Fibroblast of pulmonary artery (primary cell): ENCODE measurements at regions not wholly inside any gene's neighbourhood (a gene's known extent, or its start where the extent isn't known, plus 50 kb on each side); places are given as distances from the start of the nearest gene placed in this dataset.

ENCODE experiments used
- DNase-seq: peaks from one replicate; pipeline ENCODE4 v3.0.0-alpha.2; 2010; ENCODE audit warnings: low read depth
- H3K4me3 ChIP-seq: replicated peaks from 2 replicates; pipeline ENCODE4 v1.5.1; 2011; ENCODE audit warnings: low read depth, mild to moderate bottlenecking, control low read depth, low read length, moderate library complexity
- TF ChIP-seq, protein P1 (sequence below): IDR thresholded peaks from 2 replicates; pipeline ENCODE4 v1.5.1; 2011; ENCODE audit warnings: mild to moderate bottlenecking, control low read depth, low read length, inconsistent platforms; ENCODE audit errors: missing control alignments

DNA sequence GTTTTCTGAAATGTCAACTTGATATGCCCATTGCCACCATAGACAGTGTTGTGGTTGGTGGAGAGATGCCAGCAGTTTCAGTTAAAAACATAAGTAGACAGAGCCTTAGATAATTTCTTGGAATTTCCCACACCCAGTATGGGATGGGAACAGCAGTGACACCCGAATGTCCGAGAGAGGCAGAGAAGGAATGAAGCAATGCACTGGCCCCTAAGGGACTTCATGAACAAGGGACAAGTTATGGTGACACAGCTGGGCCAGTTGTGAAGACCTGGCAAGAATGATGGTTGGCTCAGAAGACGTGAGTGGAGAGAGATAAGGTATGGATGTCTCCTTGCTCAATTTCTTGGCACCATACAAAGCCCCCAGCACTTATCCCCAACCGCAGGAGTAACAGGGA lies 165.2 kb upstream of the APCDD1 start:
- DNase-seq, result no peak
- H3K4me3 ChIP-seq, result no peak overlapping the region
- TF ChIP-seq, protein P1, sequence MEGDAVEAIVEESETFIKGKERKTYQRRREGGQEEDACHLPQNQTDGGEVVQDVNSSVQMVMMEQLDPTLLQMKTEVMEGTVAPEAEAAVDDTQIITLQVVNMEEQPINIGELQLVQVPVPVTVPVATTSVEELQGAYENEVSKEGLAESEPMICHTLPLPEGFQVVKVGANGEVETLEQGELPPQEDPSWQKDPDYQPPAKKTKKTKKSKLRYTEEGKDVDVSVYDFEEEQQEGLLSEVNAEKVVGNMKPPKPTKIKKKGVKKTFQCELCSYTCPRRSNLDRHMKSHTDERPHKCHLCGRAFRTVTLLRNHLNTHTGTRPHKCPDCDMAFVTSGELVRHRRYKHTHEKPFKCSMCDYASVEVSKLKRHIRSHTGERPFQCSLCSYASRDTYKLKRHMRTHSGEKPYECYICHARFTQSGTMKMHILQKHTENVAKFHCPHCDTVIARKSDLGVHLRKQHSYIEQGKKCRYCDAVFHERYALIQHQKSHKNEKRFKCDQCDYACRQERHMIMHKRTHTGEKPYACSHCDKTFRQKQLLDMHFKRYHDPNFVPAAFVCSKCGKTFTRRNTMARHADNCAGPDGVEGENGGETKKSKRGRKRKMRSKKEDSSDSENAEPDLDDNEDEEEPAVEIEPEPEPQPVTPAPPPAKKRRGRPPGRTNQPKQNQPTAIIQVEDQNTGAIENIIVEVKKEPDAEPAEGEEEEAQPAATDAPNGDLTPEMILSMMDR, result no peak

DNA sequence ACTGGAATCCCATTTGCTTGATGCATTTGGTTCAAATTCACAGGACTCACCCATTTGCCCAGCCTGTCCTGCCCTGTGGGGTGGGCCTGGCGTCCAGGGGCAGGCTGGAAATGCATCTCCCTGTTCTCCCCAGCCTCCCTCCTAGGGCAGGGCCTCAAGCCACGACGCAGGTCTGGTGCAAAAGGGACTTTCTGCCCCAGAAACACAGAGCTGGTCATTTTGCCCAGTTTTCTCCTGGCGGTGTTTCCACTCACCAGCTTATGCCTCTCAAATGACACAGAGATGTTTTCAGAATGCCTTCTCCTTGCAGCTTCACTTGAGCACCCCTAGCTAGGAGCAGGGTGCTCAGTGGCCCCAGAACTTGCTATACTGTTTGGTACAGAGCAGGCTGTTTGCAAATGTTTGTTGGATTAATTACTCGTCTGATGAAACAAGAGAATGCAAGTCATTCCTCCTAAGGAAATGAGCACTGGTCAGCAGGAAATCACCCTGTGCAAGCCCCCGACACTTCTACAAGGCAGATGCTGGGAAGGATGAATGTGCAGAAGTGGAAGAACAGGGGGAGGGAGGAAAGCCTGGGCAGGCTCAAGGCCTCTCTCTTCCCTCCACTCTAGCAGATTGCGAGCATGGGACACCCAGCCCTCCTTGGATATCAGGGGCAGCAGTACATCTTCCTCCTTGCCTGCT lies 164.3 kb upstream of the APCDD1 start:
- peak; percentile 8 for DNase-seq
- H3K4me3 ChIP-seq, result no peak overlapping the region
- TF ChIP-seq, protein P1, result no peak

DNA sequence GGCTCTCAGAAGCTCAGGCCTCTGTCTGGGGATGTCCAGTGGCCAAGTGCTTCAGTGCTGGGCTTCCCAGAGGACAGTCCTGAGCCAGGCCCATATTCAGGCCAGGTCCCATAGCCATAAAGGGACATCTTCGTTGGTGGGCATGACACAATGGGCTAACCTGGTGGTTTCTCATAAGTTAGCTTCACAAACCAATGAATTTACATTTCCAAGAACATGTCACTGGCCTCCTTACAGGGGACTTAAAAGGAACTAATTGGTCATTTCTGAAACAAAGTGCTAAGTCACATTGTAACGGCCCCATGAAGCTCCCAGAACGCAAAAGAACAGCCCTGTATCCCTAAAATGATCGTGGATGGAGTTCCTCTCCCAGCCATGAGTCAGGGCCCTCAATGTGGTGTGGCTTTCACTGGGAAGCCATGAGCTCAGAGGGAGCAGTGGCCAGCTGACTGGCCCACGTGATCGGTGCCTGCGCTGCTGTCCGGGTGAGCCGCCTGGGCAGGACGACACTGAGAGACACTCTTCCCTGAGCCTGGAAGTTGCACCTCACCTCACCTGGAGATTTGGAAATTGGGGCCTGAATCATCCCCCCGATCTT lies 163.7 kb upstream of the APCDD1 start:
- TF ChIP-seq, protein P1, result no peak
- DNase-seq, result no peak
- no peak overlapping the region for H3K4me3 ChIP-seq

DNA sequence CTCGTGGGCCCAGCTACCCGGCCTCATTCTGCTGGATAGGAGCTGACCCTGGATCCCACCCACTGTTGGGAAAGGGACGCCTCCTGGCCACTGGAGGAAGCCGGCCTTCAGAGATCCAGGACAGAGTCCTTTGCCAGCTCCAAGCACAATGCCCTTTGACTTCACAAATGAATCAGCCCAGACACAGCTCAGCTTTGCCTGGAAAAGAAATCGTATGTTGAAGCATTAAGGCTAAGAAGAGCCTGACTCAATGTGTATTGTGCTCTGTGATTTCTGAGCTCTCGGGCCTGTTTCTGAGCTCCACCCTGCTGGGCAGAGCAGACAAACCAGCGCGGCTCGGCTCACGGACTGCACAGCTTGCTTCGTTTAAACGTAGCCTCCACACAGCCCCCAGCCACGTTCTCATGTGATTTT lies 162.9 kb upstream of the APCDD1 start:
- H3K4me3 ChIP-seq, result no peak overlapping the region
- no peak for DNase-seq
- TF ChIP-seq, protein P1, result no peak

DNA sequence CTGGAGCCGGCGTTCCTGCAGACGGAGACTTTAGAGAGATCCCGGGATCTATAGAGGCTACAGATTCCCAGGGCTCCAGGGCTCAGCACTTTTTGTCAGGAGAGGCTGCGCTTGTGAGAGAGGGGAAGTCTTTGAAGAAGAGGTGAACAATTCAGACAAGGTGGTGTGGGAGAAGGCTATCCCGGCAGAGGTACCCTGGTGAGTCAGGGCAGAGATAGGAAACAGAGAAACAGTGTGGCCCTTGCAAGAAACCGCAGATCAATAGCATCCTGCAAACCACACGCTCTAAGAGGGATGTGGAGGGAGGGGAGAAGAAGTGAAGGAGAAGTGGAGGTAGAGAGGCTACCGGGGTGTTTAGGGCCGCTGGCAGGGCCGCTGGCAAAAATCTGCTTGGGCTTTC lies 160.5 kb upstream of the APCDD1 start:
- TF ChIP-seq, protein P1, result no peak
- H3K4me3 ChIP-seq, result no peak overlapping the region
- no peak for DNase-seq

DNA sequence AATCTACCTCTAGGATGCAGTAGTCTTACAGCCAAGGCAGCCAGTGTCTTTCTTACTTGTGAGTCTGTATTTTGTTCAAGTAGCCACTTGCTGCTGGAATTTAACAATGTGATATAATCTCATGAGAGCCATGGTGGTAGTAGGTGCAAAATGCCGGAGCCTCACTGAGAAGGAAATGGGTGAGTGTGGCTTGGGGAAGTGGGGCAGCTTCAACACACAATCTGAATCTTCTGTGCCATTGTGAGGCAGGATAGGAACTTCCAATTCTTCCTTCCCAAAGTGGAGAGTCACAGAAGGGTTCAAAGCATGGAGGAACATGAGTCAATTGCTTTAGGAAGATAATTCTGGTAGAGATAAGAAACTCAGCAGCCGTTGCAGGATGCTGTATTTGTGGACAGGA lies 158.7 kb upstream of the APCDD1 start:
- H3K4me3 ChIP-seq, result no peak overlapping the region

More for the DNA sequence above, 158.7 kb upstream of the APCDD1 start:
- no peak for DNase-seq
- TF ChIP-seq, protein P1, result no peak
